ENCODE measurements at regions not wholly inside any gene's neighbourhood (a gene's known extent, or its start where the extent isn't known, plus 50 kb on each side); places are given as distances from the start of the nearest gene placed in this dataset.
"Not testable (repeated sequence)": the region's sequence is repeated elsewhere in the genome, so short reads cannot be mapped to it uniquely, and the experiment has no call there.

GRCh38 chr3:38966811-38967692 is 84.7 kb downstream of the SCN11A start:
- DNase-seq (ENCODE audit: extremely low read depth, low read depth, low spot score) = no peak

- no peak for DNase-seq (ENCODE audit: extremely low read depth, low read depth, low spot score)
Measured at GRCh38 chr3:38964646-38965045, 87.1 kb downstream of the SCN11A start.

- DNase-seq (ENCODE audit: extremely low read depth, low read depth, low spot score) = no peak
Measured at GRCh38 chr3:38964204-38964603, 87.5 kb downstream of the SCN11A start.

GRCh38 chr3:38960953-38961622 is 90.7 kb downstream of the SCN11A start:
- no peak for DNase-seq (ENCODE audit: extremely low read depth, low read depth, low spot score)

- no peak for DNase-seq (ENCODE audit: extremely low read depth, low read depth, low spot score)
Measured at GRCh38 chr3:38960042-38960622, 91.6 kb downstream of the SCN11A start.

GRCh38 chr3:38958026-38958720 is 93.6 kb downstream of the SCN11A start:
- DNase-seq (ENCODE audit: extremely low read depth, low read depth, low spot score) = no peak

- no peak for DNase-seq (ENCODE audit: extremely low read depth, low read depth, low spot score)
Measured at GRCh38 chr3:38957296-38957695, 94.4 kb downstream of the SCN11A start.

GRCh38 chr3:38952721-38953120 is 99.0 kb downstream of the SCN11A start:
- DNase-seq (ENCODE audit: extremely low read depth, low read depth, low spot score) = no peak

- not testable (repeated sequence) for DNase-seq (ENCODE audit: extremely low read depth, low read depth, low spot score)
Measured at GRCh38 chr3:38951167-38951566, 100.6 kb downstream of the SCN11A start.

GRCh38 chr3:38950581-38950980 is 101.2 kb downstream of the SCN11A start:
- DNase-seq (ENCODE audit: extremely low read depth, low read depth, low spot score) = no peak

GRCh38 chr3:38949994-38950393 is 101.8 kb downstream of the SCN11A start:
- DNase-seq (ENCODE audit: extremely low read depth, low read depth, low spot score) = no peak

- DNase-seq (ENCODE audit: extremely low read depth, low read depth, low spot score) = no peak
Measured at GRCh38 chr3:38940394-38940793, 111.3 kb downstream of the SCN11A start.

- DNase-seq (ENCODE audit: extremely low read depth, low read depth, low spot score) = no peak
Measured at GRCh38 chr3:38925351-38925750, 109.3 kb upstream of the SCN10A start.

- no peak for DNase-seq (ENCODE audit: extremely low read depth, low read depth, low spot score)
Measured at GRCh38 chr3:38916706-38917105, 100.7 kb upstream of the SCN10A start.

- no peak for DNase-seq (ENCODE audit: extremely low read depth, low read depth, low spot score)
Measured at GRCh38 chr3:38907426-38907825, 91.4 kb upstream of the SCN10A start.

GRCh38 chr3:38890426-38890825 is 74.4 kb upstream of the SCN10A start:
- no peak for DNase-seq (ENCODE audit: extremely low read depth, low read depth, low spot score)

GRCh38 chr3:38878646-38879045 is 62.6 kb upstream of the SCN10A start:
- no peak for DNase-seq (ENCODE audit: extremely low read depth, low read depth, low spot score)
